ENCODE measurements at regions not wholly inside any gene's neighbourhood (a gene's known extent, or its start where the extent isn't known, plus 50 kb on each side); places are given as distances from the start of the nearest gene placed in this dataset.

- TF ChIP-seq CTCF (IDR thresholded peaks at IDR 0.05) (no peak), POLR2A (IDR thresholded peaks at IDR 0.05) (no peak), POLR2AphosphoS5 (IDR thresholded peaks at IDR 0.05) (no peak), EP300 (IDR thresholded peaks at IDR 0.05) (no peak)
These were observed 140.1 kb upstream of the ABCA1 start for GRCh38 chr9:105067895-105068580.

Measured in suprapubic skin (tissue), 4 donors.